GM12878 (cell line): ENCODE measurements at regions not wholly inside any gene's neighbourhood (a gene's known extent, or its start where the extent isn't known, plus 50 kb on each side); places are given as distances from the start of the nearest gene placed in this dataset.

Experiments used
- SP1 ChIP-seq: IDR thresholded peaks from one replicate; pipeline ENCODE4 v1.6.1; 2011; ENCODE audit warnings: low read depth, low read length
- TF ChIP-seq, protein P1 (sequence below): IDR thresholded peaks from 2 replicates; pipeline ENCODE4 v1.6.1; 2011; ENCODE audit warnings: low read depth, low read length, improper control_type of control experiment, borderline replicate concordance
- TF ChIP-seq, protein P2 (sequence below): fragments of 450-650 bp; IDR thresholded peaks from 2 replicates; pipeline ENCODE4 v1.6.1; 2016; ENCODE audit warnings: mild to moderate bottlenecking, moderate library complexity, borderline replicate concordance
- TF ChIP-seq, protein P3 (sequence below): fragments of 450-650 bp; IDR thresholded peaks from 2 replicates; pipeline ENCODE4 v1.6.1; 2017; ENCODE audit warnings: borderline replicate concordance
- TF ChIP-seq, protein P4 (sequence below): fragments of 450-650 bp; formaldehyde crosslinking; IDR thresholded peaks from 2 replicates; pipeline ENCODE4 v1.4.0; 2020; ENCODE audit warnings: mild to moderate bottlenecking, moderate library complexity

DNA sequence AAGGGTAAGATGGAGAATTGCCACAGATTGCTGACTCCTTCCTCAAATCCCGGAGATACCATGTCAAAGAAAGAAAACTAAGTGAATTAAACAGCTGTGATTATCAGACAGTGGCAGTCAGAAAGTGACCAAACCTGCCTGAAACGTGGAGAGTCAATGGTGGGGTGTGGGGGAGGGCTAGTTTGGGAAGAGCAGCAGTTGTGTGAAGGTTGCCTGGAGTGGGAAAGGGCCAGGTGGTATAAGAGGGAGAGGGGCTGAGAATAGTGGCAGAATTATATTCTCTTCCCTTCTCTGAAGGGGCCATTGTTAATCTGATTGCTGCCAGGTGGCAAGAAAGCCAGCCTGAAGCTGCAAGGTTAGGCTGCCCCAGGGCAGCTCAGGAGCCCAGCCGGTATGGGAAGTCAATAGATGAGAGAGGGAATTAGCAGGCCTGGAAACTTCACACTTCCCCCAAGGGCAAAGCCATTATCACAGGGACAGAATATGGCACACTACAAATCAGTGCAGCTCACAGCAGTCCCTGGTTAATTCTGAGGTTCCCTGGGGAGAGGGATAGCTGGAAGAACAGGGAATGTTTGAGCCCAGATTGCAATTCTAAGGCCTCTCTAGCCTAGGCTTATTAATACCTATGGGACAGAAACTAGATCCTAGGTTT lies 83.9 kb upstream of the ITGB1 start (continued):
- TF ChIP-seq, protein P1, sequence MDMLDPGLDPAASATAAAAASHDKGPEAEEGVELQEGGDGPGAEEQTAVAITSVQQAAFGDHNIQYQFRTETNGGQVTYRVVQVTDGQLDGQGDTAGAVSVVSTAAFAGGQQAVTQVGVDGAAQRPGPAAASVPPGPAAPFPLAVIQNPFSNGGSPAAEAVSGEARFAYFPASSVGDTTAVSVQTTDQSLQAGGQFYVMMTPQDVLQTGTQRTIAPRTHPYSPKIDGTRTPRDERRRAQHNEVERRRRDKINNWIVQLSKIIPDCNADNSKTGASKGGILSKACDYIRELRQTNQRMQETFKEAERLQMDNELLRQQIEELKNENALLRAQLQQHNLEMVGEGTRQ: no peak
- TF ChIP-seq, protein P2, sequence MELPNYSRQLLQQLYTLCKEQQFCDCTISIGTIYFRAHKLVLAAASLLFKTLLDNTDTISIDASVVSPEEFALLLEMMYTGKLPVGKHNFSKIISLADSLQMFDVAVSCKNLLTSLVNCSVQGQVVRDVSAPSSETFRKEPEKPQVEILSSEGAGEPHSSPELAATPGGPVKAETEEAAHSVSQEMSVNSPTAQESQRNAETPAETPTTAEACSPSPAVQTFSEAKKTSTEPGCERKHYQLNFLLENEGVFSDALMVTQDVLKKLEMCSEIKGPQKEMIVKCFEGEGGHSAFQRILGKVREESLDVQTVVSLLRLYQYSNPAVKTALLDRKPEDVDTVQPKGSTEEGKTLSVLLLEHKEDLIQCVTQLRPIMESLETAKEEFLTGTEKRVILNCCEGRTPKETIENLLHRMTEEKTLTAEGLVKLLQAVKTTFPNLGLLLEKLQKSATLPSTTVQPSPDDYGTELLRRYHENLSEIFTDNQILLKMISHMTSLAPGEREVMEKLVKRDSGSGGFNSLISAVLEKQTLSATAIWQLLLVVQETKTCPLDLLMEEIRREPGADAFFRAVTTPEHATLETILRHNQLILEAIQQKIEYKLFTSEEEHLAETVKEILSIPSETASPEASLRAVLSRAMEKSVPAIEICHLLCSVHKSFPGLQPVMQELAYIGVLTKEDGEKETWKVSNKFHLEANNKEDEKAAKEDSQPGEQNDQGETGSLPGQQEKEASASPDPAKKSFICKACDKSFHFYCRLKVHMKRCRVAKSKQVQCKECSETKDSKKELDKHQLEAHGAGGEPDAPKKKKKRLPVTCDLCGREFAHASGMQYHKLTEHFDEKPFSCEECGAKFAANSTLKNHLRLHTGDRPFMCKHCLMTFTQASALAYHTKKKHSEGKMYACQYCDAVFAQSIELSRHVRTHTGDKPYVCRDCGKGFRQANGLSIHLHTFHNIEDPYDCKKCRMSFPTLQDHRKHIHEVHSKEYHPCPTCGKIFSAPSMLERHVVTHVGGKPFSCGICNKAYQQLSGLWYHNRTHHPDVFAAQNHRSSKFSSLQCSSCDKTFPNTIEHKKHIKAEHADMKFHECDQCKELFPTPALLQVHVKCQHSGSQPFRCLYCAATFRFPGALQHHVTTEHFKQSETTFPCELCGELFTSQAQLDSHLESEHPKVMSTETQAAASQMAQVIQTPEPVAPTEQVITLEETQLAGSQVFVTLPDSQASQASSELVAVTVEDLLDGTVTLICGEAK: no peak
- TF ChIP-seq, protein P3, sequence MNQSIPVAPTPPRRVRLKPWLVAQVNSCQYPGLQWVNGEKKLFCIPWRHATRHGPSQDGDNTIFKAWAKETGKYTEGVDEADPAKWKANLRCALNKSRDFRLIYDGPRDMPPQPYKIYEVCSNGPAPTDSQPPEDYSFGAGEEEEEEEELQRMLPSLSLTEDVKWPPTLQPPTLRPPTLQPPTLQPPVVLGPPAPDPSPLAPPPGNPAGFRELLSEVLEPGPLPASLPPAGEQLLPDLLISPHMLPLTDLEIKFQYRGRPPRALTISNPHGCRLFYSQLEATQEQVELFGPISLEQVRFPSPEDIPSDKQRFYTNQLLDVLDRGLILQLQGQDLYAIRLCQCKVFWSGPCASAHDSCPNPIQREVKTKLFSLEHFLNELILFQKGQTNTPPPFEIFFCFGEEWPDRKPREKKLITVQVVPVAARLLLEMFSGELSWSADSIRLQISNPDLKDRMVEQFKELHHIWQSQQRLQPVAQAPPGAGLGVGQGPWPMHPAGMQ: no peak
- TF ChIP-seq SP1: no peak
- TF ChIP-seq, protein P4, sequence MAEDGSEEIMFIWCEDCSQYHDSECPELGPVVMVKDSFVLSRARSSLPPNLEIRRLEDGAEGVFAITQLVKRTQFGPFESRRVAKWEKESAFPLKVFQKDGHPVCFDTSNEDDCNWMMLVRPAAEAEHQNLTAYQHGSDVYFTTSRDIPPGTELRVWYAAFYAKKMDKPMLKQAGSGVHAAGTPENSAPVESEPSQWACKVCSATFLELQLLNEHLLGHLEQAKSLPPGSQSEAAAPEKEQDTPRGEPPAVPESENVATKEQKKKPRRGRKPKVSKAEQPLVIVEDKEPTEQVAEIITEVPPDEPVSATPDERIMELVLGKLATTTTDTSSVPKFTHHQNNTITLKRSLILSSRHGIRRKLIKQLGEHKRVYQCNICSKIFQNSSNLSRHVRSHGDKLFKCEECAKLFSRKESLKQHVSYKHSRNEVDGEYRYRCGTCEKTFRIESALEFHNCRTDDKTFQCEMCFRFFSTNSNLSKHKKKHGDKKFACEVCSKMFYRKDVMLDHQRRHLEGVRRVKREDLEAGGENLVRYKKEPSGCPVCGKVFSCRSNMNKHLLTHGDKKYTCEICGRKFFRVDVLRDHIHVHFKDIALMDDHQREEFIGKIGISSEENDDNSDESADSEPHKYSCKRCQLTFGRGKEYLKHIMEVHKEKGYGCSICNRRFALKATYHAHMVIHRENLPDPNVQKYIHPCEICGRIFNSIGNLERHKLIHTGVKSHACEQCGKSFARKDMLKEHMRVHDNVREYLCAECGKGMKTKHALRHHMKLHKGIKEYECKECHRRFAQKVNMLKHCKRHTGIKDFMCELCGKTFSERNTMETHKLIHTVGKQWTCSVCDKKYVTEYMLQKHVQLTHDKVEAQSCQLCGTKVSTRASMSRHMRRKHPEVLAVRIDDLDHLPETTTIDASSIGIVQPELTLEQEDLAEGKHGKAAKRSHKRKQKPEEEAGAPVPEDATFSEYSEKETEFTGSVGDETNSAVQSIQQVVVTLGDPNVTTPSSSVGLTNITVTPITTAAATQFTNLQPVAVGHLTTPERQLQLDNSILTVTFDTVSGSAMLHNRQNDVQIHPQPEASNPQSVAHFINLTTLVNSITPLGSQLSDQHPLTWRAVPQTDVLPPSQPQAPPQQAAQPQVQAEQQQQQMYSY (CRISPR knock-in tag): no peak
